ENCODE measurements at regions not wholly inside any gene's neighbourhood (a gene's known extent, or its start where the extent isn't known, plus 50 kb on each side); places are given as distances from the start of the nearest gene placed in this dataset.

DNA sequence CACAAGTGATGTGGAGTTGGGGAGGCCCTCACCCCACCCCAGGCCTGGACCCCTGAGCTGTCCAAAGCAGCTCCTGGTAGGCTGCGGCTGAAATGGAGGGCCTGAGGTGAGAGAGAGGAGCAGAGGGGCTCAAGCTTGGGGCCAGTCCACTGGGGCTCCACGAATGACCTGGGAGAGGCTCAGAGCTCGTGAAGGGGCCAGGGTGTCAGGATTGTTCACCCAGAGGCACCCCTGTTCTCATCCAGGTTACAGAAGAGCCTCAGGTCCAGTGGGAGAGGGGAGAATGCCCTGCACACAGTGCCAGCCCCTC is 102.2 kb upstream of the RET start:
- Mint-ChIP-seq H3K27ac (no peak overlapping the region), H3K36me3 (ENCODE audit: insufficient read depth) (no peaks in the 10 kb centered on the region), H3K27me3 (peaks cover 10% of the 10 kb centered on the region), H3K4me3 (ENCODE audit: low read depth) (no peak overlapping the region), H3K4me1 (ENCODE audit: low read depth) (peaks cover under 1% of the 10 kb centered on the region), H3K9me3 (ENCODE audit: low read depth) (no peaks in the 10 kb centered on the region)
- TF ChIP-seq, protein P1, sequence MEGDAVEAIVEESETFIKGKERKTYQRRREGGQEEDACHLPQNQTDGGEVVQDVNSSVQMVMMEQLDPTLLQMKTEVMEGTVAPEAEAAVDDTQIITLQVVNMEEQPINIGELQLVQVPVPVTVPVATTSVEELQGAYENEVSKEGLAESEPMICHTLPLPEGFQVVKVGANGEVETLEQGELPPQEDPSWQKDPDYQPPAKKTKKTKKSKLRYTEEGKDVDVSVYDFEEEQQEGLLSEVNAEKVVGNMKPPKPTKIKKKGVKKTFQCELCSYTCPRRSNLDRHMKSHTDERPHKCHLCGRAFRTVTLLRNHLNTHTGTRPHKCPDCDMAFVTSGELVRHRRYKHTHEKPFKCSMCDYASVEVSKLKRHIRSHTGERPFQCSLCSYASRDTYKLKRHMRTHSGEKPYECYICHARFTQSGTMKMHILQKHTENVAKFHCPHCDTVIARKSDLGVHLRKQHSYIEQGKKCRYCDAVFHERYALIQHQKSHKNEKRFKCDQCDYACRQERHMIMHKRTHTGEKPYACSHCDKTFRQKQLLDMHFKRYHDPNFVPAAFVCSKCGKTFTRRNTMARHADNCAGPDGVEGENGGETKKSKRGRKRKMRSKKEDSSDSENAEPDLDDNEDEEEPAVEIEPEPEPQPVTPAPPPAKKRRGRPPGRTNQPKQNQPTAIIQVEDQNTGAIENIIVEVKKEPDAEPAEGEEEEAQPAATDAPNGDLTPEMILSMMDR (IDR thresholded peaks at IDR 0.05; ENCODE audit: unreplicated experiment), result no peak
- DNase-seq (ENCODE audit: low spot score, unreplicated experiment), result no peak

DNA sequence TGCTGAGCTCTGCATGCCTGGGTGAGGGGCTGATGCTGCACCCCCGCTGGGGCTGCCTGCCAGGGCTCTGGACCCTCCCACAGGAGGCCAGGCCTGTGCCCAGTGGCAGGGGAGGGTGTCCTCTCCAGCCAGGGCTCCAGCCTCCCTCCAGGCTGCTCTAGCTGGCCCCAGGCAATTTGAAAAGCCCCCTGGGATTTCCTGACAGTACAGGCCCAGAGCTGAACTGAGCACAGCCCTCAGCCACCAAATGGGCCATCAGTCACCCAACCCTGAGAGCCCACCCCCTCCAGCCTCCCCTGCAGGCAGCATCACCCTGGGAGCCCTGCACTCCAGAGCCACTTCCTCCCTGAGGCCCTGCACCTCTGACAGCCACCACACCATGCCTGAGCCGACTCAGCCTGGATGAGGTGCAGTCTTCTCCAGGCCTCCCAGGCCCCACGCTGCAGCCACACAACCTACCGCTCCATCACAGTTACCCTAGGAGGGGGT is 101.8 kb upstream of the RET start:
- H3K27ac Mint-ChIP-seq, result no peak overlapping the region
- H3K4me3 Mint-ChIP-seq (ENCODE audit: low read depth), result no peak overlapping the region
- no peaks in the 10 kb centered on the region for H3K9me3 Mint-ChIP-seq (ENCODE audit: low read depth)
- H3K27me3 Mint-ChIP-seq, result peaks cover 10% of the 10 kb centered on the region
- TF ChIP-seq, protein P1 (IDR thresholded peaks at IDR 0.05; ENCODE audit: unreplicated experiment), result no peak
- peaks cover 3% of the 10 kb centered on the region for H3K4me1 Mint-ChIP-seq (ENCODE audit: low read depth)
- H3K36me3 Mint-ChIP-seq (ENCODE audit: insufficient read depth), result no peaks in the 10 kb centered on the region
- peak; percentile 6 for DNase-seq (ENCODE audit: low spot score, unreplicated experiment)

DNA sequence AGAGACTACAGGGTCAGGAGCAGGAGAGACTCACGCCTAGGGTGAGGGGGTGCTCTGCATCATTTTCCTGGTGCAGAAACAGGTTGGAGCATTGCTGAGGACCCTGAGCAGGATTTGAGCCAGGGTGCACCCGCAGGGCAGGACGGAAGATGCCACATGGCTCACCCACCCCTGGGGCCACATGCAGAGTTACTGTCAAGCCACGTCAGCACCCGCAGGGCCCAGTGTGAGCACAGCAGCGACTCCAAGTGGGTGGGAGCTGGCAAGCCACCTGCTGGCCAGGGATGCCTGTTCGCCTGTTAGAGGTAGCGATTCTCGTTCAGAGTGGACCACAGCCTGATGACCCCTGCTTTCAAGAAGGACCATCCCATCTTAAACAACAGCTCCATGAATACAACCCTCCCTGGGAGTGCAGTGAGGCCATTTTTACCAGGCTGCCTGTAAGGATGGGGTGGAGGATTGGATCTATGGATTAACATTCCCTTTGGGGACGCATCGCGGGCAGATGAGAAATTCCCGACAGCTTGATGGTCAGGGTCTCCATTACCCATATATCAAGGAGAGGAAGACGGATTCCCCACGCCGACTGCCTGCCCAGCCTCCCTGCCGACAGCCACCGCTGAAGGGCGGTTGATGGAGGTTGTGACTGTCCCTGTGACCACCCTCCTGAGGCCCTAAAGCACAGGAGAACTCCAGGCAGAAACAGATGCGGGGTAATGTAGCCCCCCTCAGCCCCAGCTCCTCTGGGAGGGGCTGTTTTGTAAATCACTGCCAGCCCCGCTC is 101.1 kb upstream of the RET start:
- Mint-ChIP-seq H3K4me1 (ENCODE audit: low read depth) (peaks cover 3% of the 10 kb centered on the region), H3K4me3 (ENCODE audit: low read depth) (no peak overlapping the region), H3K9me3 (ENCODE audit: low read depth) (no peaks in the 10 kb centered on the region), H3K27ac (no peak overlapping the region), H3K27me3 (peaks cover 10% of the 10 kb centered on the region), H3K36me3 (ENCODE audit: insufficient read depth) (no peaks in the 10 kb centered on the region)
- TF ChIP-seq, protein P1 (IDR thresholded peaks at IDR 0.05; ENCODE audit: unreplicated experiment), result peak; percentile 32
- no peak for DNase-seq (ENCODE audit: low spot score, unreplicated experiment)

DNA sequence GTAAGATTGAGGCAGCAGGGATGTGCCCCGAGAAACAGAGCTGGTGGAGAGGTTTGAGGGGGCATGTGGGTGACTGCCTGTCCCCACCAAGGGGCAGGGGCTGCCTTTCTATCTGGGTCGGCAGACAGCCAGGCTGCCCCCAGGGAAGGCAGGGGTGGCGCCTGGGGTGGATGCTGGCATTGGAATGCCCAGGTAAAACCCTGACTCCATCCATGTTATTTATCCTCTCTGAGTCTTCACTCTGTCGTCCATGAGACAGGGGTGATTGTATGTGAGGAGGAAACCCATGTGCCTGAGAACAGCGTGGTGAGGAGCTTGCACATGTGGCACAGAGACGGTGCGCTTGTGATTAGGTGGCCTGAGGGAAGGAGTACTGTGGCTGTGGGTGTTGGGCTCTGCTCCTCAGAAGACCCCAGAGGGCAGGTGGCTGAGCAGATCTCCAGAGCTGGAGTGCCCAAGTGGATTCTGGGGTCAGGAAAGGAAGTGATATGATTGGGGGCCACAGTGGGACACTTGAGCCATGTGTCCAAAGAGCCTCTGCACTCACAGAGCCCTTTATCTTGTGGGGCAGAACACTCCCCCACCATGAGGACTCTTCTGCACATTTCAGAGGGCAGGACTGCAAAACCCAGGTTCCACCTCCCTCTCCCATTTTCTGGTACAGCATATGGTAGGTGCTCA is 100.4 kb upstream of the RET start:
- Mint-ChIP-seq H3K27me3 (peaks cover 10% of the 10 kb centered on the region), H3K36me3 (ENCODE audit: insufficient read depth) (no peaks in the 10 kb centered on the region), H3K4me3 (ENCODE audit: low read depth) (no peak overlapping the region), H3K9me3 (ENCODE audit: low read depth) (no peaks in the 10 kb centered on the region), H3K27ac (no peak overlapping the region), H3K4me1 (ENCODE audit: low read depth) (peaks cover 5% of the 10 kb centered on the region)
- no peak for DNase-seq (ENCODE audit: low spot score, unreplicated experiment)
- TF ChIP-seq, protein P1 (IDR thresholded peaks at IDR 0.05; ENCODE audit: unreplicated experiment), result no peak

DNA sequence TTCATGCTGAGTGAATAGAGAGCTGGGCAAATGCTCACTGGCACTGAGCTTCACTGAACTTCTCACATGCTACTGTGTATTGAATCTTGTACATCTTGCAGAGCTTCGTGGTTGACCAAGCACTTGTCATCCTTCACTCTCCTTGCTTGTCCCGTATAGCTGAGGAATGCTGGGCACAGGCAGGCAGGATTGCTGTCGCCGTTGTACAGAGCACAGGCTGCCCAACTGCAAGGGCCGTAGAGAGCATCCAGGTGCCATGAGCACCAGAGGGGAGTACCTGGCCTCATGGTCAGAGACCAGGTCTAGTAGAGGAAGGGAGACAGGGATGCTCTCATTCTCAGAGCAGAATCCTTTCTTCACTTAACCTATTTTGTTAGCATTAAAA is 99.8 kb upstream of the RET start:
- Mint-ChIP-seq H3K27ac (no peak overlapping the region), H3K4me1 (ENCODE audit: low read depth) (peaks cover 7% of the 10 kb centered on the region), H3K4me3 (ENCODE audit: low read depth) (no peak overlapping the region), H3K9me3 (ENCODE audit: low read depth) (no peaks in the 10 kb centered on the region), H3K27me3 (peaks cover 10% of the 10 kb centered on the region), H3K36me3 (ENCODE audit: insufficient read depth) (no peaks in the 10 kb centered on the region)
- DNase-seq (ENCODE audit: low spot score, unreplicated experiment), result no peak
- TF ChIP-seq, protein P1 (IDR thresholded peaks at IDR 0.05; ENCODE audit: unreplicated experiment), result no peak

All from progenitor cell of endocrine pancreas (in vitro differentiated cells).